NCI-H748 treated with DMSO at 0.1 percent for 48 hours (cell line): ENCODE measurements at regions not wholly inside any gene's neighbourhood (a gene's known extent, or its start where the extent isn't known, plus 50 kb on each side); places are given as distances from the start of the nearest gene placed in this dataset.

Source experiments
- DNase-seq: peaks from one replicate; lab custom pipeline; 2025; lab: John Stamatoyannopoulos, UW

- DNase-seq, result no peak
Measured at GRCh38 chr4:176011529-176011928, 54.1 kb upstream of the WDR17 start.

- no peak for DNase-seq
Measured at GRCh38 chr4:176013476-176014247, 52.0 kb upstream of the WDR17 start.

DNA sequence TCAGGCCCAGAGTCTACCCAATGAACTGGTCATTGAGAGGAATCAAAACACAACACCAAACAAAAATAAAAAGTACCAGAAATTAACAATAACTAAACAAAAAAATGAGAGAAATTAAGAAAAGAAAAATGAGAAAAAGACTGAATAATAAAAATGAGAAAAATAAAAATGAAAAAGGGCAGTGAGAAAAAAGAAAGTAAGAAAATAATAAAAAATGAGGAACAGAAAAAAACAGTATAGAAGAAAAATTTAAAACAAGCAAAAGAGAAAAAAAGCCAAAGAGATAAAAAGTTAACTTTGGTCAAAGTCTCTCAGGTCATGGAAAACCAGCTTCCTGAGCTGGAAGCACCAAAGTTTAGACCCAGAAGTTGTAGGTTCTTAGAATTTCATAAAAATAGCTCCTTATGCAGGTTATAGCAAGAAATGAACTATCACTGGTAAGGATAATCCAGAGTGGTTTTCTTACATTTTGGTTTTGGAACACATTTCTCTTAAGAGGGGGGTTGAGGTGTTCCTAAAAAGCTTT, 51.0 kb upstream of the WDR17 start:
- DNase-seq, result no peak
